ENCODE measurements at regions not wholly inside any gene's neighbourhood (a gene's known extent, or its start where the extent isn't known, plus 50 kb on each side); places are given as distances from the start of the nearest gene placed in this dataset.

DNA sequence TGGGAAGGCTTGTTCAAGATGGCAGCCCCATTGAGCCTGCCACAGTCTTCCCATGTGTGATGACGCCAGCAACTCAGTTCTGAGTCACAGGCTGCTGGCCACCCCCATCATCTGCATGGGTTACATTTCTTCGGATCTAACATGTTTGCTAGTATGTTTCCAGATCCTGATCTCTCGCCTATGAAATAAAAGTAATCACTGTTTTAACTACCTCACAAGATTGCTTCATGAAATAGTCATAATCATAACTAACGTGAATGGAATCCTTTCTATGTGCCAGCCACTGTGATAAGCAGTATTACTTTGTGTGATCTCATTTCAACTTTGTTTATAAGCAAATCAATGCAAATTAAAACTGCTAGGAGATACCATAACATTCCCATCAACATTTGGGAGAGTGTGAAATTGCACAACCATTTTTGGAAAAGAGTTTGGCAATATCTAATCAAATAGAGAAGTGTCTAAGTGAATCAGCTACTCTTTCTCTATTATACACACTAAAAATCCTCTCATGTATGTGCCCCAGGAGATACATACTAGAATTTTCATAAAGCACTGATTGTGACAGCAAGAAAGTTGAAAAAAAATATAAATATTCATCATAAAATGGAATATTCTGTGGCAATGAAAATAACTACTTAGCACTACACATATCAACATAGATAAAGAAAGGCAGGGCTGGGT, 300.2 kb upstream of the IRX5 start:
- Histone ChIP-seq H3K9me3 (no peaks in the 10 kb centered on the region), H3K4me1 (no peaks in the 10 kb centered on the region), H3K27me3 (ENCODE audit: insufficient read depth in 3 of 3, low read length in 2 of 3) (no peaks in the 10 kb centered on the region), H3K27ac (no peak overlapping the region), H3K4me3 (no peak overlapping the region), H3K36me3 (ENCODE audit: insufficient read depth in 1 of 2, low read depth in 1 of 2) (no peaks in the 10 kb centered on the region)
- TF ChIP-seq, protein P1, sequence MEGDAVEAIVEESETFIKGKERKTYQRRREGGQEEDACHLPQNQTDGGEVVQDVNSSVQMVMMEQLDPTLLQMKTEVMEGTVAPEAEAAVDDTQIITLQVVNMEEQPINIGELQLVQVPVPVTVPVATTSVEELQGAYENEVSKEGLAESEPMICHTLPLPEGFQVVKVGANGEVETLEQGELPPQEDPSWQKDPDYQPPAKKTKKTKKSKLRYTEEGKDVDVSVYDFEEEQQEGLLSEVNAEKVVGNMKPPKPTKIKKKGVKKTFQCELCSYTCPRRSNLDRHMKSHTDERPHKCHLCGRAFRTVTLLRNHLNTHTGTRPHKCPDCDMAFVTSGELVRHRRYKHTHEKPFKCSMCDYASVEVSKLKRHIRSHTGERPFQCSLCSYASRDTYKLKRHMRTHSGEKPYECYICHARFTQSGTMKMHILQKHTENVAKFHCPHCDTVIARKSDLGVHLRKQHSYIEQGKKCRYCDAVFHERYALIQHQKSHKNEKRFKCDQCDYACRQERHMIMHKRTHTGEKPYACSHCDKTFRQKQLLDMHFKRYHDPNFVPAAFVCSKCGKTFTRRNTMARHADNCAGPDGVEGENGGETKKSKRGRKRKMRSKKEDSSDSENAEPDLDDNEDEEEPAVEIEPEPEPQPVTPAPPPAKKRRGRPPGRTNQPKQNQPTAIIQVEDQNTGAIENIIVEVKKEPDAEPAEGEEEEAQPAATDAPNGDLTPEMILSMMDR (IDR thresholded peaks at IDR 0.05): no peak
- 78 to 87% (median 85%) methylated on average over 4 of the region's 4 CpGs for WGBS, 3 donors
- intact Hi-C loops (cut with DNase I): no loop called here
- ATAC-seq: no peak
- no peak for DNase-seq

DNA sequence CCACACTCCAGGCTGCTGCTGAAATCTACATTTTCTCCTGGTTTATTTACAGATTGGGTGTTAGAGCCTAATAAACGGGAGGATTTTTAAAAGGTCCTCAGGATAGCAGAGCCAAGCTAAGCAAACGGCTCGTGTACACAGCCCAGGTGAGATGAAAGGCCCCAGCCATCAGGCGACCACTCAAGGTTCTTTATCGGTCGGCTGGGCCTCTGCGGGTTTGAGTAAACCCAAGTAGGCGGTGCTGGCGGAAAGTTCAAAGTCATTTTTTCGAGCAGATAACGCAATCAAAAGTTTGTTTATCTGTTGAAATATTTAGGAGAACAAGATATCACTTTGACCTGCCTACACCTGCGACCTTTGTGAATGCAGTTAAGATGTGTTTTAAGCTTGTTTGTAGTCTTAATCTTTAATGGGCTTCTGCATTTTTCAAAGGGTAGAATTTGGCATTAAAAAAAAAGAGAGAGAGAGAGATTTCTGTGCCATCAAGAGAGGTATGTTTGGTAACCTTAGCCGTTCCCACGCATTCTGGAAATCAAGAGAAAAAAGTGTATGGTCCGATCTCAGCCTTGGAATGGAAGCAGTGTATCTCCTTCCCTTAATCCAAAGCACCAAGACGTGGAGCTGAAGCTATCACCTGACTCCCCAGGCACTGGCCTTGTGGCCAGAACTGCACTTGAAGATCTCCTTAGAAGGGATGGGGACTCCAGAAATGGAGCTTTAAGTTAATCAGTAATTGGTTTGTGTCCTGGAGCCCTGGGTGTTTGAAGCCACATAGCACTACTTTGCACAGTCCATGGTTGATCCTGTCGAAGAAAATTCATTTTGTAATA, 301.7 kb upstream of the IRX5 start:
- H3K27ac ChIP-seq: no peak overlapping the region
- WGBS, 3 donors: 88 to 93% (median 89%) methylated on average over 17 of the region's 17 CpGs
- H3K9me3 ChIP-seq: no peaks in the 10 kb centered on the region
- DNase-seq (no peak), ATAC-seq (no peak)
- intact Hi-C loops (cut with DNase I): no loop called here
- H3K27me3 ChIP-seq (ENCODE audit: insufficient read depth in 3 of 3, low read length in 2 of 3): no peaks in the 10 kb centered on the region
- no peak overlapping the region for H3K4me3 ChIP-seq
- no peaks in the 10 kb centered on the region for H3K4me1 ChIP-seq
- TF ChIP-seq, protein P1 (IDR thresholded peaks at IDR 0.05): no peak
- H3K36me3 ChIP-seq (ENCODE audit: insufficient read depth in 1 of 2, low read depth in 1 of 2): no peaks in the 10 kb centered on the region

DNA sequence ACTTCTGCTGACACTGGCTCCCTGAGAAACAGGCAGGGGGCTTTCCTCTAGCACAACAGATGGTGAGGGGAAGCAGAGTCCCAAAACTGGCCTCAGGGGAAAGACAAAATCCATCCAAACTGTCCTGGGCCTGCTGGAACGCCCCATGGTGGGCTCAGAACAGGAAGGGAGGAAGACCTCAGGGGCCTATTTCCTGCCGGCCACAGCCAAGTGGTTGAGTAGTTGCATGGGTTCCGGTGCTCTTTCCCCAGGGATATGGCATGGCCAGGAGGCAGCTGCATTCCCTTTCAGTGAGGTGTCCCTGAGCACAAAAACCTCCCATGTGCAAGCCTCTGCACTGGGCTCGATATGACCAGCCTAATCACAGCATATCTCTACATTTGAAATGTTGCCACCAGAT, 303.0 kb upstream of the IRX5 start:
- no peak overlapping the region for H3K27ac ChIP-seq
- TF ChIP-seq, protein P1 (IDR thresholded peaks at IDR 0.05): no peak
- H3K4me1 ChIP-seq: no peaks in the 10 kb centered on the region
- no peaks in the 10 kb centered on the region for H3K9me3 ChIP-seq
- no peak for ATAC-seq
- no peak for DNase-seq
- no peak overlapping the region for H3K4me3 ChIP-seq
- 46 to 53% (median 52%) methylated on average over 4 of the region's 4 CpGs for WGBS, 3 donors
- H3K27me3 ChIP-seq (ENCODE audit: insufficient read depth in 3 of 3, low read length in 2 of 3): no peaks in the 10 kb centered on the region
- no peaks in the 10 kb centered on the region for H3K36me3 ChIP-seq (ENCODE audit: insufficient read depth in 1 of 2, low read depth in 1 of 2)
- intact Hi-C loops (cut with DNase I): no loop called here

DNA sequence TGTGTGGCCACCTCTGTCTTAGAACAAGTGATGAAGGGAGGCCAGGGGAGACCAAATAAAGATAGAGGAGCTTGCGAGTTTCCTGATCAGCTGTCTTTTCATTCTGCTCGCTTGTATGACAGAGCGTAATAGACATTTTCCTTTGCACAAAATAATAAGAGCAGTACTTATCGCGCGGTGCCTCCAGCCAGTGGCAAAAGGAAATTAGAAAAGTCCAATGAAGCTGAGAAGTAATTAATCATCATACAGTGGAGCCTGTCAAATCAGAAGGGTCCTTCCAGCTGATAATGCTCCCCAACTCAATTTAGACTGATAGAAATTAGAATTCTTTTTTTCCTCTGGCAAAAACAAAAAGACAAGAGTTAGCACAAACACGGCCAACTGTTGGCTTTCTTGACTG, 307.0 kb upstream of the IRX5 start:
- TF ChIP-seq, protein P1 (IDR thresholded peaks at IDR 0.05): no peak
- Histone ChIP-seq H3K4me1 (no peaks in the 10 kb centered on the region), H3K9me3 (no peaks in the 10 kb centered on the region), H3K4me3 (no peak overlapping the region), H3K27me3 (ENCODE audit: insufficient read depth in 3 of 3, low read length in 2 of 3) (peaks cover 0 to 3% (median 0%) of the 10 kb centered on the region in 3 donors), H3K27ac (no peak overlapping the region), H3K36me3 (ENCODE audit: insufficient read depth in 1 of 2, low read depth in 1 of 2) (no peaks in the 10 kb centered on the region)
- 86 to 87% (median 87%) methylated on average over 7 of the region's 7 CpGs for WGBS, 3 donors
- ATAC-seq: no peak
- intact Hi-C loops (cut with DNase I): no loop called here
- no peak for DNase-seq

All from psoas muscle (tissue), 7 donors.